B cell (primary cell): ENCODE measurements at regions not wholly inside any gene's neighbourhood (a gene's known extent, or its start where the extent isn't known, plus 50 kb on each side); places are given as distances from the start of the nearest gene placed in this dataset.

Experiments used
- ATAC-seq: fragments of 200-7000 bp; cut with Tn5 transposase; one replicate; pipeline ENCODE4 v1.10.0; 2021; ENCODE audit warnings: low read depth, mild to moderate bottlenecking, moderate number of reproducible peaks, moderate library complexity
- CTCF ChIA-PET: fragments of 350-600 bp; sonication (Branson Sonifier 250); formaldehyde crosslinking; loops from one replicate; lab custom pipeline; 2021; ENCODE audit warnings: antibody characterized with exemption, inconsistent platforms; lab: Charles Lee
- POLR2A ChIA-PET: fragments of 350-600 bp; sonication (Branson Sonifier 250); formaldehyde crosslinking; loops from one replicate; lab custom pipeline; 2021; ENCODE audit warnings: antibody characterized with exemption; lab: Charles Lee
- DNase-seq: peaks from one replicate; pipeline ENCODE4 v3.0.0; 2013
- H2AFZ ChIP-seq: 2 replicates; pipeline ENCODE4 v1.6.1; 2012; ENCODE audit warnings: mild to moderate bottlenecking, low read depth, low read length; ENCODE audit not compliant: insufficient read depth, poor library complexity, severe bottlenecking
- H3K27ac ChIP-seq, 2 donors: 1 replicate in 1 of 2; 2 replicates in 1 of 2; pipeline ENCODE4 v1.5.1; 2012 to 2013; ENCODE audit warnings: low read length in 2 of 2, mild to moderate bottlenecking in 2 of 2, moderate library complexity in 1 of 2
- H3K27me3 ChIP-seq, 4 experiments: fragments of 200-600 bp in 1 of 4; sonication (generic) in 1 of 4; replicated peaks in 1 of 4; 1 replicate in 2 of 4; 2 replicates in 2 of 4; pipeline versions ENCODE4 v1.6.1 to v1.7.0; 2013 to 2016; ENCODE audit warnings: low read length in 3 of 4, mild to moderate bottlenecking in 2 of 4, mixed read lengths in 1 of 4, moderate library complexity in 1 of 4; ENCODE audit not compliant: insufficient read depth in 4 of 4, control insufficient read depth in 3 of 4; ENCODE audit errors: control extremely low read depth in 1 of 4
- H3K36me3 ChIP-seq, 2 experiments: replicated peaks in 1 of 2; 1 replicate in 1 of 2; 2 replicates in 1 of 2; pipeline versions ENCODE4 v1.6.1 to v1.7.1; 2013; ENCODE audit warnings: low read length in 1 of 2; ENCODE audit not compliant: insufficient read depth in 2 of 2, control insufficient read depth in 1 of 2; ENCODE audit errors: control extremely low read depth in 1 of 2, extremely low read depth in 1 of 2
- H3K4me1 ChIP-seq, 2 donors: fragments of 200-600 bp in 1 of 2; sonication (generic) in 1 of 2; 1 replicate in 1 of 2; 2 replicates in 1 of 2; pipeline versions ENCODE4 v1.5.1 to v1.6.1; 2013 to 2017; ENCODE audit warnings: low read length in 2 of 2; ENCODE audit not compliant: control insufficient read depth in 2 of 2, insufficient read depth in 2 of 2
- H3K4me2 ChIP-seq: replicated peaks from 2 replicates; pipeline ENCODE3; 2012; ENCODE audit warnings: mild to moderate bottlenecking, low read depth, low read length; ENCODE audit not compliant: poor library complexity, severe bottlenecking
- H3K4me3 ChIP-seq, 5 experiments: fragments of 200-600 bp in 1 of 5; sonication (generic) in 1 of 5; 1 replicate in 3 of 5; 2 replicates in 2 of 5; pipeline versions ENCODE4 v1.5.1 to v1.7.0; 2011 to 2016; ENCODE audit warnings: low read length in 4 of 5, mild to moderate bottlenecking in 4 of 5, low read depth in 2 of 5, control low read depth in 1 of 5, moderate library complexity in 1 of 5; ENCODE audit not compliant: insufficient read depth in 1 of 5; ENCODE audit errors: control extremely low read depth in 1 of 5, extremely low read depth in 1 of 5
- H3K79me2 ChIP-seq: fragments of 200-600 bp; sonication (generic); one replicate; pipeline ENCODE4 v1.6.0; 2016; ENCODE audit warnings: low read length; ENCODE audit not compliant: control insufficient read depth, insufficient read depth
- H3K9ac ChIP-seq: fragments of 200-600 bp; sonication (generic); 2 replicates; pipeline ENCODE4 v1.6.1; 2017; ENCODE audit warnings: mild to moderate bottlenecking, low read length, moderate library complexity
- H3K9me3 ChIP-seq, 3 donors: one replicate each; pipeline versions ENCODE4 v1.6.1 to v1.7.1; 2013; ENCODE audit warnings: low read length in 2 of 3; ENCODE audit not compliant: control insufficient read depth in 2 of 3, insufficient read depth in 1 of 3; ENCODE audit errors: control extremely low read depth in 1 of 3
- H4K20me1 ChIP-seq: 2 replicates; pipeline ENCODE4 v1.6.0; 2012; ENCODE audit warnings: mild to moderate bottlenecking, low read length; ENCODE audit not compliant: insufficient read depth, control insufficient read depth, poor library complexity, severe bottlenecking
- H3K27ac Mint-ChIP-seq: one replicate; pipeline ENCODE4 v1.8.0; 2021; ENCODE audit warnings: mixed read lengths
- H3K27me3 Mint-ChIP-seq: one replicate; pipeline ENCODE4 v1.8.0; 2021; ENCODE audit warnings: mixed read lengths
- H3K4me1 Mint-ChIP-seq: one replicate; pipeline ENCODE4 v1.8.0; 2021; ENCODE audit warnings: mixed read lengths
- H3K4me3 Mint-ChIP-seq: one replicate; pipeline ENCODE4 v1.8.0; 2021; ENCODE audit warnings: mixed read lengths
- H3K9me3 Mint-ChIP-seq: one replicate; pipeline ENCODE4 v1.8.0; 2022; ENCODE audit warnings: mixed read lengths; ENCODE audit not compliant: insufficient read depth
- EZH2 ChIP-seq: IDR thresholded peaks from 2 replicates; pipeline ENCODE4 v1.6.1; 2012; ENCODE audit warnings: borderline replicate concordance, low read depth, mild to moderate bottlenecking, moderate library complexity, low read length; ENCODE audit not compliant: insufficient read depth, poor library complexity, severe bottlenecking
- WGBS: methylation state at CpG from one replicate; pipeline ENCODE4 v1.1.5; 2013; ENCODE audit warnings: missing lambda C conversion rate; ENCODE audit not compliant: insufficient coverage; 5-methylcytosine and 5-hydroxymethylcytosine counted together
- intact Hi-C: fragments of 100-400 bp; cut with micrococcal nuclease; formaldehyde crosslinking; loops from one replicate; pipeline ENCODE4 v1.10.0; 2022
- TF ChIP-seq, protein P1 (sequence below): fragments of 200-600 bp; IDR thresholded peaks from one replicate; pipeline ENCODE4 v1.8.0; 2022; ENCODE audit warnings: antibody characterized with exemption, mild to moderate bottlenecking

GRCh38 chr14:93870377-93870776 lies 56.8 kb upstream of the FAM181A start:
- Mint-ChIP-seq H3K4me1 (no peaks in the 10 kb centered on the region), H3K27ac (no peak overlapping the region), H3K27me3 (peaks cover 28% of the 10 kb centered on the region), H3K9me3 (no peaks in the 10 kb centered on the region), H3K4me3 (no peak overlapping the region)
- 74% methylated on average over 9 of the region's 9 CpGs for WGBS
- Histone ChIP-seq H4K20me1 (no peaks in the 10 kb centered on the region), H3K9me3 (peaks cover 0 to 26% (median 0%) of the 10 kb centered on the region in 3 donors), H3K27me3 (peaks cover 0 to 4% (median 0%) of the 10 kb centered on the region in 4 experiments), H3K4me1 (no peaks in the 10 kb centered on the region), H3K4me3 (no peak overlapping the region), H3K9ac (no peak overlapping the region), H3K4me2 (no peak overlapping the region), H3K36me3 (no peaks in the 10 kb centered on the region), H3K27ac (no peak overlapping the region), H3K79me2 (no peaks in the 10 kb centered on the region), H2AFZ (no peak overlapping the region)
- CTCF ChIA-PET: no interaction called here
- intact Hi-C loops: no loop called here
- ATAC-seq: no peak
- no peak for DNase-seq
- no peak for TF ChIP-seq EZH2
- TF ChIP-seq, protein P1, sequence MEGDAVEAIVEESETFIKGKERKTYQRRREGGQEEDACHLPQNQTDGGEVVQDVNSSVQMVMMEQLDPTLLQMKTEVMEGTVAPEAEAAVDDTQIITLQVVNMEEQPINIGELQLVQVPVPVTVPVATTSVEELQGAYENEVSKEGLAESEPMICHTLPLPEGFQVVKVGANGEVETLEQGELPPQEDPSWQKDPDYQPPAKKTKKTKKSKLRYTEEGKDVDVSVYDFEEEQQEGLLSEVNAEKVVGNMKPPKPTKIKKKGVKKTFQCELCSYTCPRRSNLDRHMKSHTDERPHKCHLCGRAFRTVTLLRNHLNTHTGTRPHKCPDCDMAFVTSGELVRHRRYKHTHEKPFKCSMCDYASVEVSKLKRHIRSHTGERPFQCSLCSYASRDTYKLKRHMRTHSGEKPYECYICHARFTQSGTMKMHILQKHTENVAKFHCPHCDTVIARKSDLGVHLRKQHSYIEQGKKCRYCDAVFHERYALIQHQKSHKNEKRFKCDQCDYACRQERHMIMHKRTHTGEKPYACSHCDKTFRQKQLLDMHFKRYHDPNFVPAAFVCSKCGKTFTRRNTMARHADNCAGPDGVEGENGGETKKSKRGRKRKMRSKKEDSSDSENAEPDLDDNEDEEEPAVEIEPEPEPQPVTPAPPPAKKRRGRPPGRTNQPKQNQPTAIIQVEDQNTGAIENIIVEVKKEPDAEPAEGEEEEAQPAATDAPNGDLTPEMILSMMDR: no peak
- POLR2A ChIA-PET: no interaction called here

GRCh38 chr14:93869427-93869826 lies 57.7 kb upstream of the FAM181A start:
- Mint-ChIP-seq H3K4me1 (no peaks in the 10 kb centered on the region), H3K27ac (no peak overlapping the region), H3K9me3 (no peaks in the 10 kb centered on the region), H3K27me3 (peaks cover 28% of the 10 kb centered on the region), H3K4me3 (no peak overlapping the region)
- no peak for TF ChIP-seq EZH2
- TF ChIP-seq, protein P1: no peak
- 14% methylated on average over 1 of the region's 2 CpGs for WGBS
- intact Hi-C loops: no loop called here
- no peaks in the 10 kb centered on the region for H4K20me1 ChIP-seq
- ATAC-seq (no peak), DNase-seq (no peak)
- peaks cover 0 to 4% (median 0%) of the 10 kb centered on the region in 4 experiments for H3K27me3 ChIP-seq
- no peak overlapping the region for H2AFZ ChIP-seq
- POLR2A ChIA-PET: no interaction called here
- no peak overlapping the region for H3K4me2 ChIP-seq
- no peak overlapping the region for H3K9ac ChIP-seq
- no peak overlapping the region for H3K4me3 ChIP-seq
- CTCF ChIA-PET: interaction anchor here (0.7 kb wide), 1 partner anchor 81 kb away, joined by 4 read pairs; no protein-coding TSS in a partner anchor
- H3K4me1 ChIP-seq: no peaks in the 10 kb centered on the region
- H3K9me3 ChIP-seq: peaks cover 0 to 22% (median 0%) of the 10 kb centered on the region in 3 donors
- H3K36me3 ChIP-seq: no peaks in the 10 kb centered on the region
- H3K79me2 ChIP-seq: no peaks in the 10 kb centered on the region
- H3K27ac ChIP-seq: no peak overlapping the region
